GM10248 (cell line): ENCODE measurements at regions not wholly inside any gene's neighbourhood (a gene's known extent, or its start where the extent isn't known, plus 50 kb on each side); places are given as distances from the start of the nearest gene placed in this dataset.

Experiments
- CTCF ChIA-PET: fragments of 300-600 bp; sonication (Branson Sonifier 250); formaldehyde crosslinking; extraction: SDS; loops from one replicate; lab custom pipeline; 2021; ENCODE audit warnings: antibody characterized with exemption; lab: Yijun Ruan, JAX
- POLR2A ChIA-PET: fragments of 350-650 bp; sonication (Branson Sonifier 250); formaldehyde crosslinking; extraction: SDS; loops from one replicate; lab custom pipeline; 2020; ENCODE audit warnings: antibody characterized with exemption; lab: Yijun Ruan, JAX
- DNase-seq: peaks from one replicate; pipeline ENCODE4 v3.0.0; 2012; ENCODE audit errors: extremely low spot score
- CTCF ChIP-seq: IDR thresholded peaks from 2 replicates; pipeline ENCODE4 v1.5.1; 2012; ENCODE audit warnings: mild to moderate bottlenecking, low read depth; ENCODE audit errors: extremely low read depth, missing control alignments, control extremely low read depth

GRCh38 chr6:15854826-15855710, 192.2 kb upstream of the DTNBP1 start:
- CTCF ChIA-PET: interaction anchor here (1.2 to 1.5 kb wide), 4 partner anchors 9 to 164 kb away, joined by 3 to 4 read pairs (median 4); no protein-coding TSS in a partner anchor
- DNase-seq: no peak
- POLR2A ChIA-PET: interaction anchor here (0.6 kb wide), 1 partner anchor 275 kb away, joined by 4 read pairs; no protein-coding TSS in a partner anchor
- TF ChIP-seq CTCF: no peak

GRCh38 chr6:15854378-15854777, 191.6 kb upstream of the DTNBP1 start:
- TF ChIP-seq CTCF: no peak
- ChIA-PET POLR2A (interaction anchor here (0.6 kb wide), 1 partner anchor 276 kb away, joined by 4 read pairs; no protein-coding TSS in a partner anchor), CTCF (interaction anchor here (1.2 to 1.5 kb wide), 4 partner anchors 9 to 163 kb away, joined by 3 to 4 read pairs (median 4); no protein-coding TSS in a partner anchor)
- DNase-seq: no peak

GRCh38 chr6:15853259-15853658, 190.4 kb upstream of the DTNBP1 start:
- ChIA-PET CTCF (interaction anchor here (0.9 kb wide), 1 partner anchor 20 kb away, joined by 3 read pairs; no protein-coding TSS in a partner anchor), POLR2A (no interaction called here)
- TF ChIP-seq CTCF: no peak

GRCh38 chr6:15852289-15852688, 189.5 kb upstream of the DTNBP1 start:
- no peak for DNase-seq
- POLR2A ChIA-PET: no interaction called here
- no peak for TF ChIP-seq CTCF
- CTCF ChIA-PET: interaction anchor here (0.8 to 1.3 kb wide), 4 partner anchors 9 to 161 kb away, joined by 3 to 7 read pairs (median 4); no protein-coding TSS in a partner anchor

More at GRCh38 chr6:15853259-15853658, 190.4 kb upstream of the DTNBP1 start:
- DNase-seq: no peak

- ChIA-PET CTCF (interaction anchor here (1.4 to 1.6 kb wide), 2 partner anchors 15 to 42 kb away, joined by 4 read pairs; no protein-coding TSS in a partner anchor), POLR2A (no interaction called here)
- no peak for TF ChIP-seq CTCF
- DNase-seq: no peak
Observed at GRCh38 chr6:15849395-15849794, 186.6 kb upstream of the DTNBP1 start.

GRCh38 chr6:15845492-15845891, 182.7 kb upstream of the DTNBP1 start:
- DNase-seq: no peak
- CTCF ChIA-PET: interaction anchor here (0.8 to 1.7 kb wide), 4 partner anchors 9 to 213 kb away, joined by 3 to 5 read pairs (median 4); no protein-coding TSS in a partner anchor
- POLR2A ChIA-PET: no interaction called here
- no peak for TF ChIP-seq CTCF
